ENCODE measurements at regions not wholly inside any gene's neighbourhood (a gene's known extent, or its start where the extent isn't known, plus 50 kb on each side); places are given as distances from the start of the nearest gene placed in this dataset.

- no peak for DNase-seq (ENCODE audit: low read depth)
Measured at GRCh38 chr10:125213541-125214282, 53.3 kb upstream of the CTBP2 start.

GRCh38 chr10:125212150-125212809 lies 51.9 kb upstream of the CTBP2 start:
- no peak for DNase-seq (ENCODE audit: low read depth)

All from EH (cell line).